Vagina (tissue), 2 donors: ENCODE measurements at regions not wholly inside any gene's neighbourhood (a gene's known extent, or its start where the extent isn't known, plus 50 kb on each side); places are given as distances from the start of the nearest gene placed in this dataset.

ENCODE experiments used
- DNase-seq, 2 donors: peaks; one replicate each; pipeline ENCODE4 v3.0.0-alpha.2; 2017; ENCODE audit errors: extremely low spot score in 2 of 2
- H3K27ac ChIP-seq: fragments of 200-600 bp; sonication (generic); one replicate; pipeline ENCODE4 v1.5.1; 2019
- H3K27me3 ChIP-seq: fragments of 200-600 bp; sonication (generic); one replicate; pipeline ENCODE4 v1.5.1; 2019
- H3K36me3 ChIP-seq, 2 donors: fragments of 200-600 bp; sonication (generic); one replicate each; pipeline ENCODE4 v1.5.1; 2017 to 2019
- H3K4me1 ChIP-seq: fragments of 200-600 bp; sonication (generic); one replicate; pipeline ENCODE4 v1.5.1; 2019
- H3K4me3 ChIP-seq, 2 donors: fragments of 200-600 bp; sonication (generic); 1 replicate in 1 of 2; 2 replicates in 1 of 2; pipeline ENCODE4 v1.5.1; 2016 to 2019
- H3K9me3 ChIP-seq: fragments of 200-600 bp; sonication (generic); one replicate; pipeline ENCODE4 v1.5.1; 2019
- CTCF ChIP-seq, 3 experiments: fragments of 450-650 bp in 2 of 3; fragments of 200-600 bp in 1 of 3; sonication (generic) in 1 of 3; IDR thresholded peaks; one replicate each; pipeline ENCODE4 v1.5.1; 2017 to 2019; ENCODE audit warnings: antibody characterized with exemption in 3 of 3, mild to moderate bottlenecking in 2 of 3, moderate library complexity in 2 of 3
- POLR2A ChIP-seq, 2 donors: fragments of 450-650 bp; IDR thresholded peaks; one replicate each; pipeline ENCODE4 v1.6.1; 2017; ENCODE audit warnings: antibody characterized with exemption in 2 of 2, mild to moderate bottlenecking in 2 of 2, moderate library complexity in 2 of 2
- POLR2AphosphoS5 ChIP-seq, 2 donors: sonication (generic); formaldehyde crosslinking; IDR thresholded peaks; one replicate each; pipeline ENCODE4 v1.9.0; 2017; ENCODE audit warnings: antibody characterized with exemption in 2 of 2, mild to moderate bottlenecking in 2 of 2, low read depth in 1 of 2; ENCODE audit not compliant: insufficient read depth in 1 of 2
- intact Hi-C: fragments of 100-400 bp; cut with DNase I; formaldehyde crosslinking; loops from one replicate; pipeline ENCODE4 v1.15.1; 2023

DNA sequence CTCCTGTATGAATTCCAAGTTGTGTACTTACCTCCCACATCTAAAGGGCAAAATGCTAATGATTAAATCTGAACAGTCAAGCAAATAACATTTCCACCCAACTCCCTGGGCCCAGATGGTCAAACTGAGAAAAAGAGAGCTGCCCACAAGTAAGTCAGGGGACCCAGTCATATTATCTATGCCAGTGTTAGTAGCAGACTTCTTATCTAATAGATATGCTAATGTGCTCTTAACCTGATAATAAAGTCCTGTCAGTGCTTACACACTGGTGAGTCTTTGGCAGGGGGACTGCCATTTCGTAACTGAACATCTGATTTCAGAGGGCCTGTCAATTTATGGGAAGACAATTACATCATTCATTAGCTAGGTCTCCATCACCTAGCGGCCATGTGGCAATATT, 292.3 kb upstream of the WWC1 start:
- H3K36me3 ChIP-seq = no peaks in the 10 kb centered on the region
- TF ChIP-seq POLR2A (IDR thresholded peaks at IDR 0.05) = no peak
- no peak for TF ChIP-seq CTCF (IDR thresholded peaks at IDR 0.05)
- TF ChIP-seq POLR2AphosphoS5 (IDR thresholded peaks at IDR 0.05; ENCODE audit: insufficient read depth in 1 of 2, low read depth in 1 of 2) = no peak
- intact Hi-C loops = no loop called here
- H3K4me1 ChIP-seq = peaks cover 5% of the 10 kb centered on the region
- H3K4me3 ChIP-seq = no peak overlapping the region
- H3K9me3 ChIP-seq = no peaks in the 10 kb centered on the region
- no peak overlapping the region for H3K27ac ChIP-seq
- DNase-seq = no peak
- no peaks in the 10 kb centered on the region for H3K27me3 ChIP-seq

GRCh38 chr5:168001318-168001717, 290.1 kb upstream of the WWC1 start:
- Histone ChIP-seq H3K36me3 (no peaks in the 10 kb centered on the region), H3K4me3 (no peak overlapping the region), H3K27ac (no peak overlapping the region), H3K4me1 (no peaks in the 10 kb centered on the region), H3K27me3 (no peaks in the 10 kb centered on the region), H3K9me3 (no peaks in the 10 kb centered on the region)
- no peak for DNase-seq
- intact Hi-C loops = no loop called here
- TF ChIP-seq CTCF (IDR thresholded peaks at IDR 0.05) = no peak
- TF ChIP-seq POLR2A (IDR thresholded peaks at IDR 0.05) = no peak

- TF ChIP-seq POLR2AphosphoS5 (IDR thresholded peaks at IDR 0.05; ENCODE audit: insufficient read depth in 1 of 2, low read depth in 1 of 2) (no peak), CTCF (IDR thresholded peaks at IDR 0.05) (no peak), POLR2A (IDR thresholded peaks at IDR 0.05) (no peak)
- DNase-seq = no peak
- no peaks in the 10 kb centered on the region for H3K27me3 ChIP-seq
- H3K27ac ChIP-seq = no peak overlapping the region
- H3K36me3 ChIP-seq = no peaks in the 10 kb centered on the region
- no peak overlapping the region for H3K4me3 ChIP-seq
- no peaks in the 10 kb centered on the region for H3K9me3 ChIP-seq
- intact Hi-C loops = no loop called here
- no peaks in the 10 kb centered on the region for H3K4me1 ChIP-seq
Measured at GRCh38 chr5:168002116-168002515, 289.3 kb upstream of the WWC1 start.

- Histone ChIP-seq H3K9me3 (no peaks in the 10 kb centered on the region), H3K4me1 (no peaks in the 10 kb centered on the region), H3K27ac (no peak overlapping the region), H3K36me3 (no peaks in the 10 kb centered on the region), H3K4me3 (no peak overlapping the region), H3K27me3 (no peaks in the 10 kb centered on the region)
- intact Hi-C loops = no loop called here
- no peak for DNase-seq
- TF ChIP-seq CTCF (IDR thresholded peaks at IDR 0.05) (no peak), POLR2AphosphoS5 (IDR thresholded peaks at IDR 0.05; ENCODE audit: insufficient read depth in 1 of 2, low read depth in 1 of 2) (no peak), POLR2A (IDR thresholded peaks at IDR 0.05) (no peak)
Measured at GRCh38 chr5:168005093-168005492, 286.4 kb upstream of the WWC1 start.

- no peak overlapping the region for H3K4me3 ChIP-seq
- intact Hi-C loops = no loop called here
Measured at GRCh38 chr5:168005936-168006335, 285.5 kb upstream of the WWC1 start.

More at GRCh38 chr5:168005936-168006335, 285.5 kb upstream of the WWC1 start:
- Histone ChIP-seq H3K27me3 (no peaks in the 10 kb centered on the region), H3K36me3 (no peaks in the 10 kb centered on the region), H3K27ac (no peak overlapping the region), H3K4me1 (no peaks in the 10 kb centered on the region), H3K9me3 (no peaks in the 10 kb centered on the region)
- TF ChIP-seq CTCF (IDR thresholded peaks at IDR 0.05) = no peak
- TF ChIP-seq POLR2AphosphoS5 (IDR thresholded peaks at IDR 0.05; ENCODE audit: insufficient read depth in 1 of 2, low read depth in 1 of 2) = no peak
- no peak for TF ChIP-seq POLR2A (IDR thresholded peaks at IDR 0.05)
- no peak for DNase-seq
